NCI-H1694 (cell line): ENCODE measurements at regions not wholly inside any gene's neighbourhood (a gene's known extent, or its start where the extent isn't known, plus 50 kb on each side); places are given as distances from the start of the nearest gene placed in this dataset.
"Not testable (repeated sequence)": the region's sequence is repeated elsewhere in the genome, so short reads cannot be mapped to it uniquely, and the experiment has no call there.

ENCODE experiments used
- DNase-seq: peaks from one replicate; lab custom pipeline; 2025; lab: John Stamatoyannopoulos, UW

- no peak for DNase-seq
Measured at GRCh38 chr13:90800082-90800746, 547.3 kb upstream of the MIR17HG start.

DNA sequence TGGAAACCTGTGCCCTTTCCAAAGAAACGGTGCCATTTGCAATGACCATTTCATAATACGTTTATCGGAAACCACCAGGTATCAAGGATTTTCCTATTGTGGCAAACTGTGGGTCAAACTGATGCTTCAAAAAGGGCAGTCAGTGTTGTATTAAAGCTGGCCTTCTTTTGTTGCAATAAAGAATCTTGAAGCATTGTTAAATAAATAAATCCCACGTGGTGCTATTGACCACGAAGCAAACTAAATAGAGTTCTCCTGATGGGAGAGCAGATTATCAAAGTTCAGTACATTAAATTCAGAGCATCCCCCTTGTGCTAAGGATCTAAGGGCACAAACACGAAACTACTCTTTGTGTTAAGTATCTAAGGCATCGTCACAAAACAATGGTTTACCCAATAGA, 545.9 kb upstream of the MIR17HG start:
- no peak for DNase-seq

- DNase-seq = no peak
Measured at GRCh38 chr13:90803210-90803609, 544.3 kb upstream of the MIR17HG start.

DNA sequence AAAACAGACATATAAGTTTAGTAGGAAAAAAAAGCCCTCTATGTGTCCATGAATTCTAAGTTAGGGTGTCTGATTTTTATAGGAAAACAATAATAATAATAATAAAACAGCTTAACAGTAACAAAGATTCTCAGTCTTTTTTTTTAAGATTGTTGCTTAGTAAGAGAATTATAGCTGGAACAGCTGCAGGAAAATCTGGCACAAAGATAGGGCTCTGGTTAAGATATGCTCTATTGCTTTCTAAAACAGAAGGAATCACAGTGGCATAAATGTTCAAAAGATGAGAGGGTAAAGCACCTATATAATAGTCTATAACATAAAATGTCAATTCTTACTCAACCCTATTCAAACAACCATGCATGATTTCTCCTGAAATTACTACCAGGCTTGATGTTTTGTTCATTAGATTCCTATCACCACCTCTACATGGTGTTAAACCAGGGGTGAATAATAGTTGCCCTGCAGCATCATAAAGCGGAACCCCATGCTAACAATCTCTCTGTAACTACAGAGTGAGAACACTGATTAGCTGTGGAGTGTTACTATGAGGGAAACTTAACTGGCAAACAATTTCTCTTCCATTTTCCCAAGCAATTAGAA, 541.4 kb upstream of the MIR17HG start:
- DNase-seq = no peak

GRCh38 chr13:90806892-90807291, 540.6 kb upstream of the MIR17HG start:
- DNase-seq = no peak

GRCh38 chr13:90808838-90809237, 538.6 kb upstream of the MIR17HG start:
- DNase-seq = no peak

DNA sequence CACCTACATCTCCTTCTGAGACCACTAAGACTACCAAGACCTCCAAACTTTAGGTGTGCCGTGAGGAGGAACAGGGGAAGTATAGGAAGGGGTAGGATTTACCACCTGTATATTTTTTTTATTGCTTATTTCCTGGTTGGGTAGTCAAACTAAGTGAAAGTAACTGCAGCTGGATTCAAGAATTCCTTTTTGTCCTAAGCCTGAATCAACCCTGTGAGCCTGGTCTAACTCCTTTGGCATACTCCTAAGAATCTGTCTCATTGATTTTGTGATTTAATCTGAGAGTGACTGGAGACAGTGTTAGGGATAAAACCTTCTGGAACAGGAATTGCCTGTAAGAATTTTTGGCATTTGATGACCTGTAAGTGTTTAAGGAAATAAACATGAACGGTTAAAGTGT, 523.5 kb upstream of the MIR17HG start:
- DNase-seq = no peak

- no peak for DNase-seq
Measured at GRCh38 chr13:90826688-90827087, 520.8 kb upstream of the MIR17HG start.

DNA sequence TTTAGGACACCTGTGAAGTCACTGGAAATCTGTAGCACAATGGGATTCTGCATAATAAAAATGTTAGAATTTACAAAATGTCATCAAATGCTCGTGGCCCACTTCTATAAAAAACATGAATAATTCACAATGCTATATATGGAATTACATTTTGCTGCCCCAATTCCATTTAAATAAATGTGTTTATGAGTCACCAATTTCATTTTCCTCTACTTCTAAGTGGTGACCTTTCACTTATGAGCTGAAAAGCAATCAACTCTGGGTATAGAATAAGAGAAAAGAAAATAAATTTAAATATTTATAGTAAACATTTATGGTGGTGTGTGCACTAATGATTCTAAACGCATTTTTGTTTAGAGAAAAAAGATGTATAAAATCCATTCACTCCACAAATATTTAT, 516.7 kb upstream of the MIR17HG start:
- no peak for DNase-seq

GRCh38 chr13:90833951-90834350, 513.5 kb upstream of the MIR17HG start:
- DNase-seq = no peak

DNA sequence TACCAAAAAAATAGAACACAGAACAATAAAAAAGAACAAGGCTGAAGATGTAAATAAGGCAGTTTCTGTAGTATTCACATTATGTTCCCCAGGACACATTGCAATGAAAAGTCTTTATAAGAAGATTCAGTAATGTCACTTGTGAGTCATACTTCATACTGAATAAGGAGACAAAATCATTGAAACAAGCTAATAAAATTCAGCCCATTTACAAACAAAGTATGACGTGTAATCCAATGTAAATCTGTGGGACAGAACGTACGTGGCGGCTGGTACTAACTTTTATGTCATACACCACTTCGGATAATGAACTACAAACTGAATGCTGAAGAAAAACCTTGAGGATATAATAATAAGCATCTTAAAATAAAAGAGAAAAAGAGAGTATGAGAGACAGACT, 512.8 kb upstream of the MIR17HG start:
- no peak for DNase-seq

GRCh38 chr13:90835826-90836225, 511.7 kb upstream of the MIR17HG start:
- no peak for DNase-seq

- DNase-seq = no peak
Measured at GRCh38 chr13:90838317-90838960, 509.0 kb upstream of the MIR17HG start.

- DNase-seq = no peak
Measured at GRCh38 chr13:90839061-90839460, 508.4 kb upstream of the MIR17HG start.

DNA sequence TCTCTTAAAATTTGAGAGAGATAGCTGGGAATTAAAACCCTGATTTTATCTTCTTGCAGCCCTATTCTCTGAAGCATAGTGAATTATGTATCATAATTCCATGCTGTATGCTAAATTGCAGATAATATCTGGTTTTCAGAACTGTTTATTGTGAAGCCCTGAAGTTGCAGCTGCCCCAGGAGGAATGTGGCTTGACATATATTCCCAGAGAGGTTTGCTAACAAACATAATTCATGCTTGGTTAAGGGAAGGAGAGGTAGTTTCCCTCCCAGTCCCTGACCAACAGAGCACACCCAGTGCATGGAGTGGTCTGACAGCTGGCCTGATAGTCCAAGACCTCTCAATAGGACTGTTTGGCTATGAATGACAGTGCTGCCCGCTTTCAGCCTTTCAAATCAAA, 500.6 kb upstream of the MIR17HG start:
- DNase-seq = no peak

- DNase-seq = not testable (repeated sequence)
Measured at GRCh38 chr13:90853666-90854065, 493.8 kb upstream of the MIR17HG start.

- no peak for DNase-seq
Measured at GRCh38 chr13:90857921-90858320, 489.6 kb upstream of the MIR17HG start.

GRCh38 chr13:90866006-90866405, 481.5 kb upstream of the MIR17HG start:
- no peak for DNase-seq

GRCh38 chr13:90867336-90867683, 480.2 kb upstream of the MIR17HG start:
- peak; percentile 18 for DNase-seq

DNA sequence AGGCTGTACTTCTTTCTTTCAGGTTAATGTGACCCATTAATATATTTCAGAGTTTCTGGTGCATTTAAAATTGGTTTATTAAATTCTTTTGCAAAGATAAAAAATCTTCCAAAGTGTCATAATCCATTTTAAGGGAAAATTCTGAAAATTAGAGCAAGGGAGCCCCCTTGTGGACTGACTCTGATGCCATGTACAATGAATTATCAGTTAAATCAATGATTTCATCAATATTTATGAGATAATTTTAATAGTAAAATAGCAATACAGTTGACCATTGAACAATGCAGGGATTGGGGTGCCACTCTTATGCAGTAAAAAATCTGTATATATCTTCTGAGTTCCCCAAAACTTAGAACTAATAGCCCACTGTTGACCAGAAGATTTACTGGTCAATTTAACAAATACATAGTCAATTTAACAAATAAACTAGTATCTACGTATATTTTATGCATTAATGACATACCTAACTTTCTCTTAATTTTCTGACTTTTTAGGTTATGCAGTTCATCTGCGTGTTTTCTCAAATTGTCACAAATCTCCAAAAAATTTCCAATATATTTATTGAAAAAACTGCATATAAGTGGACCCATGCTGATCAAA, 479.1 kb upstream of the MIR17HG start:
- peak; percentile 20 for DNase-seq

- DNase-seq = no peak
Measured at GRCh38 chr13:90869580-90869979, 477.9 kb upstream of the MIR17HG start.

- DNase-seq = no peak
Measured at GRCh38 chr13:90872491-90873025, 474.9 kb upstream of the MIR17HG start.

DNA sequence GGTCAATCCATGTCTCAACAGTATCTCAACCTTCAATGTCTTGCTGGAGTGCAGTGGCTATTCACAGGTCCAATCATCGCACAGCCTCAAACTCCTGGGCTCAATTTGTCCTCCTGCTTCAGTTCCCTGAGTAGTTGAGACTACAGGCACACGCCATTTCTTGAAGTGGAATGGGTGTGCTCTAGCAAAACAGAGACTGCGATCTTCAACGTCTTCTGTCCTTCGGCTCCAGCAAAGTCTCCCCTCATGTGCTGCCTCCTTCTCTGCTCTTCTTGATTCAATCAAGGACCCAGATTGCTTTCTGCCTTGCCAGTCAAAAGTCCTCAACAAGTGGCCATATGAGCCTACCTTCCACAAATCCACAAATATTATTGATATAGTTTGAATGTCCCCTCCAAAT, 466.7 kb upstream of the MIR17HG start:
- DNase-seq = no peak
